OCI-LY1 (cell line): ENCODE measurements at regions not wholly inside any gene's neighbourhood (a gene's known extent, or its start where the extent isn't known, plus 50 kb on each side); places are given as distances from the start of the nearest gene placed in this dataset.

ENCODE experiments used
- H2AFZ ChIP-seq: fragments of 200-600 bp; sonication (generic), shearing (Covaris generic); 2 replicates; pipeline ENCODE4 v1.6.0; 2014; ENCODE audit warnings: antibody characterized with exemption, mild to moderate bottlenecking, low read length
- H3F3A ChIP-seq: fragments of 200-600 bp; sonication (generic), shearing (Covaris generic); 2 replicates; pipeline ENCODE4 v1.6.0; 2014; ENCODE audit warnings: mild to moderate bottlenecking, antibody characterized with exemption, low read length, moderate library complexity; ENCODE audit not compliant: insufficient read depth
- H3K27ac ChIP-seq: fragments of 200-600 bp; sonication (generic); 2 replicates; pipeline ENCODE4 v1.5.1; 2014; ENCODE audit warnings: low read length, mixed run types, mild to moderate bottlenecking, low read depth; ENCODE audit not compliant: poor library complexity, severe bottlenecking
- H3K27me3 ChIP-seq: fragments of 200-600 bp; sonication (generic); 2 replicates; pipeline ENCODE4 v1.6.0; 2014; ENCODE audit warnings: antibody characterized with exemption, mild to moderate bottlenecking, low read length, moderate library complexity; ENCODE audit not compliant: insufficient read depth
- H3K36me3 ChIP-seq: fragments of 200-600 bp; sonication (generic); 2 replicates; pipeline ENCODE4 v1.6.1; 2014; ENCODE audit warnings: mild to moderate bottlenecking, antibody characterized with exemption, low read length, moderate library complexity, mixed read lengths; ENCODE audit not compliant: insufficient read depth
- H3K4me1 ChIP-seq: fragments of 200-600 bp; sonication (generic); 2 replicates; pipeline ENCODE4 v1.5.1; 2014; ENCODE audit warnings: mild to moderate bottlenecking, low read length, moderate library complexity; ENCODE audit not compliant: insufficient read depth, severe bottlenecking
- H3K4me2 ChIP-seq: fragments of 200-600 bp; sonication (generic), shearing (Covaris generic); 2 replicates; pipeline ENCODE4 v1.6.1; 2014; ENCODE audit warnings: low read length
- H3K4me3 ChIP-seq: fragments of 200-600 bp; sonication (generic); 2 replicates; pipeline ENCODE4 v1.5.1; 2014; ENCODE audit warnings: low read length, low read depth, mild to moderate bottlenecking, mixed read lengths; ENCODE audit not compliant: poor library complexity, severe bottlenecking
- H3K79me2 ChIP-seq: fragments of 200-600 bp; shearing (Covaris generic); 2 replicates; pipeline ENCODE4 v1.6.1; 2016; ENCODE audit warnings: mixed run types, low read length, mixed read lengths; ENCODE audit not compliant: insufficient read depth
- H3K9ac ChIP-seq: fragments of 200-600 bp; sonication (generic), shearing (Covaris generic); 2 replicates; pipeline ENCODE4 v1.6.1; 2014; ENCODE audit warnings: mild to moderate bottlenecking, low read length, mixed read lengths
- H3K9me2 ChIP-seq: fragments of 200-600 bp; sonication (generic), shearing (Covaris generic); 2 replicates; pipeline ENCODE4 v1.6.1; 2014; ENCODE audit warnings: low read depth, mild to moderate bottlenecking, low read length, mixed read lengths
- H3K9me3 ChIP-seq: fragments of 200-600 bp; shearing (Covaris generic); 2 replicates; pipeline ENCODE4 v1.6.1; 2014; ENCODE audit warnings: low read length, mixed read lengths
- H4K20me1 ChIP-seq: fragments of 200-600 bp; sonication (generic), shearing (Covaris generic); 2 replicates; pipeline ENCODE4 v1.6.0; 2016; ENCODE audit warnings: mild to moderate bottlenecking, low read length; ENCODE audit not compliant: insufficient read depth
- CTCF ChIP-seq: fragments of 200-600 bp; sonication (generic), shearing (Covaris generic); IDR thresholded peaks from 2 replicates; pipeline ENCODE4 v1.5.1; 2017; ENCODE audit warnings: mild to moderate bottlenecking, antibody characterized with exemption, low read length, moderate library complexity, mixed read lengths
- EZH2 ChIP-seq: fragments of 200-600 bp; sonication (generic), shearing (Covaris generic); IDR thresholded peaks from 2 replicates; pipeline ENCODE4 v1.8.0; 2017; ENCODE audit warnings: borderline replicate concordance, mixed run types, mild to moderate bottlenecking, antibody characterized with exemption, low read length, moderate library complexity, mixed read lengths

GRCh38 chr2:123153041-123153440 is 872.0 kb upstream of the CNTNAP5 start:
- H2AFZ ChIP-seq: no peak overlapping the region
- H3K9ac ChIP-seq: no peak overlapping the region
- no peaks in the 10 kb centered on the region for H4K20me1 ChIP-seq
- no peak overlapping the region for H3K4me3 ChIP-seq
- no peak overlapping the region for H3K4me2 ChIP-seq
- no peak overlapping the region for H3K27ac ChIP-seq
- H3K9me2 ChIP-seq: no peaks in the 10 kb centered on the region
- H3K27me3 ChIP-seq: no peaks in the 10 kb centered on the region
- H3K36me3 ChIP-seq: no peaks in the 10 kb centered on the region
- no peaks in the 10 kb centered on the region for H3K9me3 ChIP-seq
- H3F3A ChIP-seq: no peaks in the 10 kb centered on the region
- H3K4me1 ChIP-seq: no peaks in the 10 kb centered on the region
- no peaks in the 10 kb centered on the region for H3K79me2 ChIP-seq
- TF ChIP-seq EZH2: no peak
- TF ChIP-seq CTCF: no peak

GRCh38 chr2:123154195-123154594 is 870.9 kb upstream of the CNTNAP5 start:
- TF ChIP-seq EZH2 (no peak), CTCF (no peak)
- Histone ChIP-seq H3K27me3 (no peaks in the 10 kb centered on the region), H3K4me3 (no peak overlapping the region), H3K9ac (no peak overlapping the region), H3K36me3 (no peaks in the 10 kb centered on the region), H3K79me2 (no peaks in the 10 kb centered on the region), H3F3A (no peaks in the 10 kb centered on the region), H3K4me2 (no peak overlapping the region), H3K4me1 (no peaks in the 10 kb centered on the region), H4K20me1 (no peaks in the 10 kb centered on the region), H3K27ac (no peak overlapping the region), H3K9me2 (no peaks in the 10 kb centered on the region), H2AFZ (no peak overlapping the region), H3K9me3 (no peaks in the 10 kb centered on the region)

- no peak overlapping the region for H3K4me3 ChIP-seq
- no peaks in the 10 kb centered on the region for H3K4me1 ChIP-seq
- H3K9ac ChIP-seq: no peak overlapping the region
- no peak overlapping the region for H3K27ac ChIP-seq
- no peaks in the 10 kb centered on the region for H3K36me3 ChIP-seq
- TF ChIP-seq EZH2 (no peak), CTCF (no peak)
- H3K9me3 ChIP-seq: no peaks in the 10 kb centered on the region
- no peaks in the 10 kb centered on the region for H4K20me1 ChIP-seq
- H3K9me2 ChIP-seq: no peaks in the 10 kb centered on the region
- no peaks in the 10 kb centered on the region for H3K79me2 ChIP-seq
- no peaks in the 10 kb centered on the region for H3K27me3 ChIP-seq
- H3F3A ChIP-seq: no peaks in the 10 kb centered on the region
- H3K4me2 ChIP-seq: no peak overlapping the region
- no peak overlapping the region for H2AFZ ChIP-seq
Observed at GRCh38 chr2:123157016-123157415, 868.1 kb upstream of the CNTNAP5 start.
